Lung (tissue), 11 donors: ENCODE measurements at regions not wholly inside any gene's neighbourhood (a gene's known extent, or its start where the extent isn't known, plus 50 kb on each side); places are given as distances from the start of the nearest gene placed in this dataset.
"Not testable (repeated sequence)": the region's sequence is repeated elsewhere in the genome, so short reads cannot be mapped to it uniquely, and the experiment has no call there.

Source experiments
- ATAC-seq: fragments of 200-7000 bp; cut with Tn5 transposase; one replicate; pipeline ENCODE4 v1.9.1; 2020; ENCODE audit warnings: moderate number of reproducible peaks; ENCODE audit not compliant: insufficient read depth, low FRiP score
- DNase-seq, 3 donors: peaks; one replicate each; pipeline ENCODE4 v3.0.0-alpha.2; 2013 to 2017
- H3K27ac ChIP-seq, 2 donors: one replicate each; pipeline ENCODE4 v1.5.1; 2013; ENCODE audit warnings: mild to moderate bottlenecking in 2 of 2, moderate library complexity in 2 of 2, control low read depth in 1 of 2, inconsistent platforms in 1 of 2, low read depth in 1 of 2, low read length in 1 of 2
- H3K27me3 ChIP-seq, 3 donors: one replicate each; pipeline ENCODE4 v1.5.1; 2013; ENCODE audit warnings: low read length in 2 of 3; ENCODE audit not compliant: control insufficient read depth in 3 of 3, insufficient read depth in 3 of 3
- H3K36me3 ChIP-seq, 4 donors: one replicate each; pipeline ENCODE4 v1.5.1; 2013; ENCODE audit warnings: low read length in 4 of 4, mild to moderate bottlenecking in 1 of 4, moderate library complexity in 1 of 4; ENCODE audit not compliant: control insufficient read depth in 4 of 4, insufficient read depth in 4 of 4
- H3K4me1 ChIP-seq, 5 donors: one replicate each; pipeline ENCODE4 v1.5.1; 2013; ENCODE audit warnings: low read length in 5 of 5, mild to moderate bottlenecking in 2 of 5, moderate library complexity in 1 of 5; ENCODE audit not compliant: control insufficient read depth in 5 of 5, insufficient read depth in 5 of 5
- H3K4me3 ChIP-seq: one replicate; pipeline ENCODE4 v1.5.1; 2013; ENCODE audit warnings: mild to moderate bottlenecking, control low read depth, moderate library complexity
- H3K9ac ChIP-seq, 2 donors: one replicate each; pipeline ENCODE4 v1.5.1; 2013; ENCODE audit warnings: low read length in 2 of 2, control low read depth in 1 of 2; ENCODE audit not compliant: insufficient read depth in 1 of 2
- H3K9me3 ChIP-seq, 4 donors: one replicate each; pipeline ENCODE4 v1.5.1; 2013; ENCODE audit warnings: low read length in 3 of 4, mild to moderate bottlenecking in 1 of 4, moderate library complexity in 1 of 4; ENCODE audit not compliant: control insufficient read depth in 4 of 4, insufficient read depth in 3 of 4
- CTCF ChIP-seq: IDR thresholded peaks from 2 replicates; pipeline ENCODE4 v1.5.1; 2012; ENCODE audit warnings: mild to moderate bottlenecking; ENCODE audit errors: control extremely low read depth, extremely low read depth
- WGBS, 2 donors: extraction: QIAGEN DNeasy Blood & Tissue Kit; methylation state at CpG; one replicate each; pipeline ENCODE4 v1.1.7; 2013; 5-methylcytosine and 5-hydroxymethylcytosine counted together
- donor health status: control.
- donor health status: control.
- donor health status: Bipolar disorder and iron deficiency.
- donor health status: healthy.
- donor health status: DM: yes; HTN: yes; CAD: no.

DNA sequence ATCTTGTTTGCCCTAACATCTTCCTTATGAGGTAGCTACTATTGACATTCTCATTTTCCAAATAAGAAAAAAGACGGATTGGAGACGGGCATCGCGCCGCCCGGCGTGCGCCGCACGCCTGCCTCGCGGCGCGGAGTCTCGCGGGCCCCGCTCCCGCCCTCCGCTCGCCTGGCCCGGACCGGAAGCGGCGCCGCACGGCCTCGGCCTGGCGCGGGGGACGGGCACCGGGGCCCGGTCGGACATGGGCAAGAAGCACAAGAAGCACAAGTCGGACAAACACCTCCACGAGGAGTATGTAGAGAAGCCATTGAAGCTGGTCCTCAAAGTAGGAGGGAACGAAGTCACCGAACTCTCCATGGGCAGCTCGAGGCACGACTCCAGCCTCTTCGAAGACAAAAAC lies 112.0 kb downstream of the IL12A start:
- DNase-seq (no peak), ATAC-seq (no peak)
- no peak overlapping the region for H3K4me3 ChIP-seq
- H3K36me3 ChIP-seq: no peaks in the 10 kb centered on the region
- no peaks in the 10 kb centered on the region for H3K9me3 ChIP-seq
- 96 to 98% methylated on average over 40 of the region's 40 CpGs for WGBS, 2 donors
- no peaks in the 10 kb centered on the region for H3K4me1 ChIP-seq
- no peak overlapping the region for H3K27ac ChIP-seq
- TF ChIP-seq CTCF: no peak
- H3K27me3 ChIP-seq: no peaks in the 10 kb centered on the region
- no peak overlapping the region for H3K9ac ChIP-seq

DNA sequence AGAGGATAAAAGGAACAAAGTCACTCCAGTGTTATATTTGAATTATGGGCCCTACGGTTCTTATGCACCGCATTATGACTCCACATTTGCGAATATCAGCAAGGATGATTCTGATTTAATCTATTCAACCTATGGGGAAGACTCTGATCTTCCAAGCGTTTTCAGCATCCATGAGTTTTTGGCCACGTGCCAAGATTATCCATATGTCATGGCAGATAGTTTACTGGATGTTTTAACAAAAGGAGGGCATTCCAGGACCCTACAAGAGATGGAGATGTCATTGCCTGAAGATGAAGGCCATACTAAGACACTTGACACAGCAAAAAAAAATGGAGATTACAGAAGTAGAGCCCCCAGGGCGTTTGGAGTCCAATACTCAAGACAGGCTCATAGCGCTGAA lies 113.4 kb downstream of the IL12A start:
- ATAC-seq, H3K4me1 ChIP-seq, DNase-seq, H3K36me3 ChIP-seq, H3K27ac ChIP-seq, H3K9ac ChIP-seq, H3K4me3 ChIP-seq, H3K9me3 ChIP-seq, H3K27me3 ChIP-seq: not testable (repeated sequence)
- WGBS, 2 donors: 85 to 92% methylated on average over 7 of the region's 7 CpGs

GRCh38 chr3:160103397-160103796 lies 114.8 kb downstream of the IL12A start:
- H3K27me3 ChIP-seq: peaks cover 0 to 2% (median 0%) of the 10 kb centered on the region in 3 donors
- WGBS, 2 donors: 93 to 97% methylated on average over 2 of the region's 2 CpGs
- TF ChIP-seq CTCF: no peak
- no peak overlapping the region for H3K4me3 ChIP-seq
- no peaks in the 10 kb centered on the region for H3K9me3 ChIP-seq
- no peaks in the 10 kb centered on the region for H3K36me3 ChIP-seq
- no peak for DNase-seq
- no peak for ATAC-seq
- no peak overlapping the region for H3K27ac ChIP-seq
- H3K9ac ChIP-seq: no peak overlapping the region
- H3K4me1 ChIP-seq: peaks cover 0 to 3% (median 0%) of the 10 kb centered on the region in 5 donors

- Histone ChIP-seq H3K4me1 (peaks cover 0 to 6% (median 0%) of the 10 kb centered on the region in 5 donors), H3K36me3 (no peaks in the 10 kb centered on the region), H3K27me3 (peaks cover 0 to 3% (median 0%) of the 10 kb centered on the region in 3 donors), H3K27ac (no peak overlapping the region), H3K4me3 (no peak overlapping the region), H3K9me3 (no peaks in the 10 kb centered on the region), H3K9ac (no peak overlapping the region)
- no peak for TF ChIP-seq CTCF
- DNase-seq: no peak
- WGBS, 2 donors: 64 to 80% methylated on average over 1 of the region's 1 CpG
- no peak for ATAC-seq
Measured at GRCh38 chr3:160105907-160106584, 117.4 kb downstream of the IL12A start.
